ENCODE measurements at regions not wholly inside any gene's neighbourhood (a gene's known extent, or its start where the extent isn't known, plus 50 kb on each side); places are given as distances from the start of the nearest gene placed in this dataset.
"Not testable (repeated sequence)": the region's sequence is repeated elsewhere in the genome, so short reads cannot be mapped to it uniquely, and the experiment has no call there.

DNA sequence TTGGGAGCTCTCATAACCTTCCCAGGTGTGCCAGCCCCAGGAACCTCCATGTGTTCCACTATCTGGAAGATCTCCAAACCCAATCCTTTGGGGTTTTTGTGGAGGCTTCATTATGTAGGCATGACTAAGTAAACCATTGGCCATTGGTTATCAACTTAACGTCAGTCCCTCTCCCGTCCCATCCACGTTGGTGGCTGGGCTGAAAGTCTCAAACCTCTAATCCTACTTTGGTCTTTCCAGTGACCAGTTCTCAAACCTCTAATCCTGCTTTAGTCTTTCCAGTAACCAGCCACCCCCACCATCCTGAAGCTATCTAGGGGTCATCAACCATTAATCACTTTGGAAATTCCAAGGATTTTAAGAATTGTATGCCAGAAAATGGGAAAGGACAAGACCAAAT, 704.7 kb upstream of the TMEFF2 start:
- DNase-seq = no peak
- no peak for FAIRE-seq

DNA sequence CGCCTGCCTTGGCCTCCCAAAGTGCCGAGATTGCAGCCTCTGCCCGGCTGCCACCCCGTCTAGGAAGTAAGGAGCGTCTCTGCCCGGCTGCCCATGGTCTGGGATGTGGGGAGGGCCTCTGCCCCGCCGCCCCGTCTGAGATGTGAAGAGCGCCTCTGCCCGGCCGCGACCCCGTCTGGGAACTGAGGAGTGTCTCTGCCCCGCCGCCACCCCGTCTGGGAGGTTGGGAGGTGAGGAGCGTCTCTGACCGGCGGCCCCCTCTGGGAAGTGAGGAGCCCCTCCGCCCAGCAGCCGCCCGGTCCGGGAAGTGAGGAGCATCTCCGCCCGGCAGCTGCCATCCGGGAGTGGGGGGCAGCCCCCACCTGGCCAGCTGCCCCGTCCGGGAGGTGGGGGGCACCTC, 699.2 kb upstream of the TMEFF2 start:
- H3K9me3 ChIP-seq (ENCODE audit: control insufficient read depth in 2 of 2, insufficient read depth in 1 of 2, low read depth in 1 of 2, low read length in 1 of 2); H3K4me3 ChIP-seq (ENCODE audit: low read depth in 1 of 3, low read length in 3 of 3); H3K36me3 ChIP-seq (ENCODE audit: control insufficient read depth in 3 of 3, insufficient read depth in 2 of 3, low read depth in 1 of 3, low read length in 3 of 3); H3K27ac ChIP-seq (ENCODE audit: low read depth in 1 of 3, low read length in 2 of 3); DNase-seq; H3K4me1 ChIP-seq (ENCODE audit: control insufficient read depth in 3 of 3, insufficient read depth in 2 of 3, low read depth in 1 of 3, low read length in 2 of 3); FAIRE-seq; H3K27me3 ChIP-seq (ENCODE audit: control insufficient read depth in 3 of 3, insufficient read depth in 3 of 3, low read length in 3 of 3): not testable (repeated sequence)
- WGBS, 3 donors = 95 to 96% (median 96%) methylated on average over 27 to 29 of the region's 29 CpGs

More for the DNA sequence above, 704.7 kb upstream of the TMEFF2 start:
- Histone ChIP-seq H3K27me3 (ENCODE audit: control insufficient read depth in 3 of 3, insufficient read depth in 3 of 3, low read length in 3 of 3) (no peaks in the 10 kb centered on the region), H3K36me3 (ENCODE audit: control insufficient read depth in 3 of 3, insufficient read depth in 2 of 3, low read depth in 1 of 3, low read length in 3 of 3) (no peaks in the 10 kb centered on the region), H3K9me3 (ENCODE audit: control insufficient read depth in 2 of 2, insufficient read depth in 1 of 2, low read depth in 1 of 2, low read length in 1 of 2) (no peaks in the 10 kb centered on the region), H3K27ac (ENCODE audit: low read depth in 1 of 3, low read length in 2 of 3) (no peak overlapping the region), H3K4me1 (ENCODE audit: control insufficient read depth in 3 of 3, insufficient read depth in 2 of 3, low read depth in 1 of 3, low read length in 2 of 3) (no peaks in the 10 kb centered on the region), H3K4me3 (ENCODE audit: low read depth in 1 of 3, low read length in 3 of 3) (no peak overlapping the region)
- 66 to 88% (median 71%) methylated on average over 3 of the region's 3 CpGs for WGBS, 3 donors

DNA sequence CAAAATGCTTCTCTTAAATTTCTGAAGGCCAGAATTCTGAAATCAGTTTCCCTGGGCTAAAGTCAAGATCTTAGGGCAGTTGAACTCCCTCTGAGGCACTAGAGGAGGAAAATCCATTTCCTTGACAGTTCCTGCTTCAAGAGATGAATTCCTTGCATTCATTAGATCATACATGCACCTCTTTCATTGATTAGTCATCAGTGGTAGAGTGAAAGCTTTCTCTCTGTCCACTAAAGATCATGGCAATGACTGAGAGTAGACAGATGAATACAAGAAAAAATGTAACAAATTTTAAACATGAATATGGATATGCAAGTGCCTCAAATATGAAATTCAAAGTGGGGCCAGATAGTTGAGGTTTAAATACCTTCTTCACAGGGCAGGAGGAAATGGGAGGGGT, 693.4 kb upstream of the TMEFF2 start:
- H3K36me3 ChIP-seq (ENCODE audit: control insufficient read depth in 3 of 3, insufficient read depth in 2 of 3, low read depth in 1 of 3, low read length in 3 of 3) = no peaks in the 10 kb centered on the region
- no peak overlapping the region for H3K4me3 ChIP-seq (ENCODE audit: low read depth in 1 of 3, low read length in 3 of 3)
- no peak overlapping the region for H3K27ac ChIP-seq (ENCODE audit: low read depth in 1 of 3, low read length in 2 of 3)
- no peaks in the 10 kb centered on the region for H3K9me3 ChIP-seq (ENCODE audit: control insufficient read depth in 2 of 2, insufficient read depth in 1 of 2, low read depth in 1 of 2, low read length in 1 of 2)
- DNase-seq (no peak), FAIRE-seq (no peak)
- H3K27me3 ChIP-seq (ENCODE audit: control insufficient read depth in 3 of 3, insufficient read depth in 3 of 3, low read length in 3 of 3) = no peaks in the 10 kb centered on the region
- no peaks in the 10 kb centered on the region for H3K4me1 ChIP-seq (ENCODE audit: control insufficient read depth in 3 of 3, insufficient read depth in 2 of 3, low read depth in 1 of 3, low read length in 2 of 3)

DNA sequence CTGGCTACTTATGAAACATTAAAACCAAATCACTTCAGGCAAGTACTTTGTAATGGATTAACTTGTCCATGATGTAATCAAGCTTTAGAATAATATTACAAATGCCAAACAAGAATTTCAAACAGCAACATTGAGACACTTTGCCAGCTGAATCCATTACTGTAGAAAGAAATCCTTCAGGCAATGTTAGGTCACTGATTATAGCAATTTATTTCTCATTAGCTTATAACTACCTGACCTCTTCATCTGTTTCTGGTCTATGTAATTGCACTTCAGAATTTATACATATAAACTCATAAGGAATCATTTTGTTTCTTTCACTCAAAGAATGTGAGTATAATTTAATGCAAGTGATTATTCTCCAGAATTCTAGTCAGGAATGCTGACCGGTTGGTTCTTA, 692.6 kb upstream of the TMEFF2 start:
- H3K27ac ChIP-seq (ENCODE audit: low read depth in 1 of 3, low read length in 2 of 3) = no peak overlapping the region
- no peaks in the 10 kb centered on the region for H3K27me3 ChIP-seq (ENCODE audit: control insufficient read depth in 3 of 3, insufficient read depth in 3 of 3, low read length in 3 of 3)
- no peaks in the 10 kb centered on the region for H3K4me1 ChIP-seq (ENCODE audit: control insufficient read depth in 3 of 3, insufficient read depth in 2 of 3, low read depth in 1 of 3, low read length in 2 of 3)
- FAIRE-seq (no peak), DNase-seq (no peak)
- 75 to 89% (median 84%) methylated on average over 1 of the region's 1 CpG for WGBS, 3 donors
- no peaks in the 10 kb centered on the region for H3K36me3 ChIP-seq (ENCODE audit: control insufficient read depth in 3 of 3, insufficient read depth in 2 of 3, low read depth in 1 of 3, low read length in 3 of 3)
- no peaks in the 10 kb centered on the region for H3K9me3 ChIP-seq (ENCODE audit: control insufficient read depth in 2 of 2, insufficient read depth in 1 of 2, low read depth in 1 of 2, low read length in 1 of 2)
- no peak overlapping the region for H3K4me3 ChIP-seq (ENCODE audit: low read depth in 1 of 3, low read length in 3 of 3)

DNA sequence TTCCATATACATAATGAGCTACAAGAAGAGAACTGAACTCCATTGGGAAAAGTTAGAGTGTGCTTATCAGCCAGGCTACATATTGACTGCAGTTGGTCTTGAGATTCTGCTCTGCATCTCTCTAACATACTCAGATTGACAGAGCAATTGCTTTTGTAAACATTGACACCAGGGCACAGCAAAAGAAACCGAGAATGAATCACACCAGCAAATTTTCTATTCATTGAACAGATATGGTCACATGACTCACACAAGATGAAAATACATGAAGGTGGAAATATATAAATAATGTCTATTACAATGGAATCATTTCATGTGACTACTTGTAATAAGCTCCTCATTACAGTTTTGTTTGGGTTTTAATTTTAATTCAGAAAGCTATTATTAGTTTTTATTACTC, 691.9 kb upstream of the TMEFF2 start:
- no peaks in the 10 kb centered on the region for H3K9me3 ChIP-seq (ENCODE audit: control insufficient read depth in 2 of 2, insufficient read depth in 1 of 2, low read depth in 1 of 2, low read length in 1 of 2)
- no peak overlapping the region for H3K4me3 ChIP-seq (ENCODE audit: low read depth in 1 of 3, low read length in 3 of 3)
- no peaks in the 10 kb centered on the region for H3K4me1 ChIP-seq (ENCODE audit: control insufficient read depth in 3 of 3, insufficient read depth in 2 of 3, low read depth in 1 of 3, low read length in 2 of 3)
- no peaks in the 10 kb centered on the region for H3K36me3 ChIP-seq (ENCODE audit: control insufficient read depth in 3 of 3, insufficient read depth in 2 of 3, low read depth in 1 of 3, low read length in 3 of 3)
- no peak overlapping the region for H3K27ac ChIP-seq (ENCODE audit: low read depth in 1 of 3, low read length in 2 of 3)
- 20 to 43% (median 39%) methylated on average over 1 of the region's 1 CpG for WGBS, 3 donors
- FAIRE-seq = no peak
- H3K27me3 ChIP-seq (ENCODE audit: control insufficient read depth in 3 of 3, insufficient read depth in 3 of 3, low read length in 3 of 3) = no peaks in the 10 kb centered on the region
- no peak for DNase-seq

DNA sequence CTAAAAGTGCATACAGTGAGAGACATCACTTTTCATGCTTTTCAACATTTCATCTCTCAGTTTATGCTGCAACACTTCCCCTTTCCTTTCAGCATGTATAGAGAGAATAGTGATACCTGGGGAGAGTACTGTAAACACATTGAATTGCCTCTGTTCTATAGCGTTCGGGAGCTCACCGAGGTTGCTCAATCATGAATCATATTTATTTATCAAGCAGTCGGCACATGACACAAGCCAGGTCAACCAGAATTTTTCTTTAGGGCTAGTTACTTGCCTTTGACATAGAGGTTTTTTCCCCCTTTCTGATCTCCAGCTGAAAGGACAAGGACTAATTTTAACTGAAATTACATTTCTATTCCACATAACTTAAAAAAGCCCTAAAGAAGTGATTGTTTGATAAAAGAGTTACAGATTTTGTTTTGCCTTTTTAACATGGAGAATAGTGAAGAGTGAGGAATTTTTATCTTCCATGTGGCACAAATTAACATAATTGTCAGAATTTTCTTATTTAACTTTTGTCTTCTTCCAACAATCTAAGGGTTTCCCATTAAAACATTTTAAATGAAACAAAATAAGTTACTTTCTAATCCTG, 690.9 kb upstream of the TMEFF2 start:
- Histone ChIP-seq H3K36me3 (ENCODE audit: control insufficient read depth in 3 of 3, insufficient read depth in 2 of 3, low read depth in 1 of 3, low read length in 3 of 3) (no peaks in the 10 kb centered on the region), H3K27me3 (ENCODE audit: control insufficient read depth in 3 of 3, insufficient read depth in 3 of 3, low read length in 3 of 3) (no peaks in the 10 kb centered on the region), H3K9me3 (ENCODE audit: control insufficient read depth in 2 of 2, insufficient read depth in 1 of 2, low read depth in 1 of 2, low read length in 1 of 2) (no peaks in the 10 kb centered on the region), H3K27ac (ENCODE audit: low read depth in 1 of 3, low read length in 2 of 3) (no peak overlapping the region), H3K4me3 (ENCODE audit: low read depth in 1 of 3, low read length in 3 of 3) (no peak overlapping the region), H3K4me1 (ENCODE audit: control insufficient read depth in 3 of 3, insufficient read depth in 2 of 3, low read depth in 1 of 3, low read length in 2 of 3) (no peaks in the 10 kb centered on the region)
- DNase-seq (peak in 1 of 2 donors; percentile 4), FAIRE-seq (no peak)
- 9 to 30% (median 25%) methylated on average over 4 of the region's 4 CpGs for WGBS, 3 donors

DNA sequence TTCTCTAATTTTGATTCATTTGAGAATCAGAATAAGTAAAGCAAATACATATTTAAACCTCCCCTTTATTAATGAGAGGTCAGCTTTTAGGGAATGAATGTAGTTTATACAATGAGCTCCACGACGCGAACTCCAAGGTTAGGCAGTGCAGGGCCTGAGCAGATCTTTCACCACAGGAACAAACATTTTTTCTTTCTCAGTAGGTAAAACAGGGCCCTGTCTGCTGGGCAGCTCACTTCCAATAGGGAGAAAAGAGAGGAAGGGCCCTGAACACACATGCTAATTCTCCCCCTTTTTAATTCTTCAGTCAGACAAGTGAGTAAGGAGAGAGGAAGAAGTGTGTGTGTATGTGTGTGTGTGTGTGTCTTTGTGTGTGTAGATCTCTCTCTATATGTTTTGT, 682.4 kb upstream of the TMEFF2 start:
- Histone ChIP-seq H3K4me3 (ENCODE audit: low read depth in 1 of 3, low read length in 3 of 3) (no peak overlapping the region), H3K27me3 (ENCODE audit: control insufficient read depth in 3 of 3, insufficient read depth in 3 of 3, low read length in 3 of 3) (no peaks in the 10 kb centered on the region), H3K4me1 (ENCODE audit: control insufficient read depth in 3 of 3, insufficient read depth in 2 of 3, low read depth in 1 of 3, low read length in 2 of 3) (no peaks in the 10 kb centered on the region), H3K9me3 (ENCODE audit: control insufficient read depth in 2 of 2, insufficient read depth in 1 of 2, low read depth in 1 of 2, low read length in 1 of 2) (no peaks in the 10 kb centered on the region), H3K36me3 (ENCODE audit: control insufficient read depth in 3 of 3, insufficient read depth in 2 of 3, low read depth in 1 of 3, low read length in 3 of 3) (no peaks in the 10 kb centered on the region), H3K27ac (ENCODE audit: low read depth in 1 of 3, low read length in 2 of 3) (no peak overlapping the region)
- FAIRE-seq = no peak
- DNase-seq = no peak
- 72 to 96% (median 89%) methylated on average over 3 of the region's 3 CpGs for WGBS, 3 donors

DNA sequence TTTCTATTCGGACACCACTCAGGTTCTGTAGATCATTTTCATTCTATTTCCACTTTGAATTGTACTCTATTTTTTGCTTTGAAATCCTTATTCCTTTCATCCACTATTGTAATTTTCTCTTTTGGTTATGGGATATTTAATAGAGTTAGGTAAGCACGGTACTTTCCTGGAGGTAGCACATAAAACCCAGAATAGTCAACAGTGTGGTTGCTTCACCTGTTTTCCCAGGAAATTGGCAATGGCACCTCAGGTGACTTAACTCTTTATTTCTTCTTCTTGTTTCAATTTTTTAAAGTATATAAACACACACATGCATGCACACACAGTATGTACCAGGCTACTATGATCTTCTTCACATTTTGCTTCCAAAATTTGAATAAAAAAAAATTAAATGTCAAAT, 682.0 kb upstream of the TMEFF2 start:
- no peaks in the 10 kb centered on the region for H3K4me1 ChIP-seq (ENCODE audit: control insufficient read depth in 3 of 3, insufficient read depth in 2 of 3, low read depth in 1 of 3, low read length in 2 of 3)
- no peaks in the 10 kb centered on the region for H3K9me3 ChIP-seq (ENCODE audit: control insufficient read depth in 2 of 2, insufficient read depth in 1 of 2, low read depth in 1 of 2, low read length in 1 of 2)
- DNase-seq (no peak), FAIRE-seq (no peak)
- H3K27ac ChIP-seq (ENCODE audit: low read depth in 1 of 3, low read length in 2 of 3) = no peak overlapping the region
- no peaks in the 10 kb centered on the region for H3K27me3 ChIP-seq (ENCODE audit: control insufficient read depth in 3 of 3, insufficient read depth in 3 of 3, low read length in 3 of 3)
- WGBS, 3 donors = 68 to 89% (median 83%) methylated on average over 2 of the region's 2 CpGs
- H3K4me3 ChIP-seq (ENCODE audit: low read depth in 1 of 3, low read length in 3 of 3) = no peak overlapping the region
- H3K36me3 ChIP-seq (ENCODE audit: control insufficient read depth in 3 of 3, insufficient read depth in 2 of 3, low read depth in 1 of 3, low read length in 3 of 3) = no peaks in the 10 kb centered on the region

DNA sequence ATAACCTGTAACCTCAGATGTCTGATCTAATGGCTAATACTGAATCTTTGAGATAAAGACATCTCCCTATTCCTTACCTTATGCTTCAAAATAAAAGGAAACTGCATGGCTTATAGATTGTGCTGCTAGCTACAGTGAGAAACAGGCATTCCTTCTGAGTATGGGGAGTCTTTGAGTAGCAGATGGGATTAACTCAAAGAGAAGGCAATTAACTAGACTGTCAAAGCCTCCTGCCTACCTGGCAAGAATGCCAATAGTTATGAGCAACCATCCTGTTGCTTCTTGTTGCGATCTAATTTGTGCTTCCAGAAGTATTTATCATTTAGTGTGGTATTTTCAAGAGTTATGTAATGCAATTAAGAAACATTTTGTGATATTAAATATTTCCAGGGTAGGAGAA, 660.0 kb upstream of the TMEFF2 start:
- 86 to 94% (median 91%) methylated on average over 1 of the region's 1 CpG for WGBS, 3 donors

More for the DNA sequence above, 660.0 kb upstream of the TMEFF2 start:
- H3K4me3 ChIP-seq (ENCODE audit: low read depth in 1 of 3, low read length in 3 of 3) = no peak overlapping the region
- H3K27me3 ChIP-seq (ENCODE audit: control insufficient read depth in 3 of 3, insufficient read depth in 3 of 3, low read length in 3 of 3) = no peaks in the 10 kb centered on the region
- H3K36me3 ChIP-seq (ENCODE audit: control insufficient read depth in 3 of 3, insufficient read depth in 2 of 3, low read depth in 1 of 3, low read length in 3 of 3) = no peaks in the 10 kb centered on the region
- no peaks in the 10 kb centered on the region for H3K4me1 ChIP-seq (ENCODE audit: control insufficient read depth in 3 of 3, insufficient read depth in 2 of 3, low read depth in 1 of 3, low read length in 2 of 3)
- H3K27ac ChIP-seq (ENCODE audit: low read depth in 1 of 3, low read length in 2 of 3) = no peak overlapping the region
- no peak for DNase-seq
- H3K9me3 ChIP-seq (ENCODE audit: control insufficient read depth in 2 of 2, insufficient read depth in 1 of 2, low read depth in 1 of 2, low read length in 1 of 2) = no peaks in the 10 kb centered on the region
- FAIRE-seq = no peak

Data from small intestine (tissue), 7 donors.